H1 (cell line): ENCODE measurements at regions not wholly inside any gene's neighbourhood (a gene's known extent, or its start where the extent isn't known, plus 50 kb on each side); places are given as distances from the start of the nearest gene placed in this dataset.

Experiments used
- BRCA1 ChIP-seq: IDR thresholded peaks from 2 replicates; pipeline ENCODE4 v1.6.1; 2012; ENCODE audit warnings: low read depth, low read length, improper control_type of control experiment
- CTBP2 ChIP-seq: IDR thresholded peaks from 2 replicates; pipeline ENCODE4 v1.7.0; 2011; ENCODE audit warnings: borderline replicate concordance, mild to moderate bottlenecking, moderate library complexity, mixed read lengths, low read length; ENCODE audit not compliant: insufficient read depth, insufficient read length
- FOSL1 ChIP-seq: IDR thresholded peaks from 2 replicates; pipeline ENCODE4 v1.6.1; 2011; ENCODE audit warnings: mild to moderate bottlenecking, low read depth, low read length, moderate library complexity; ENCODE audit not compliant: insufficient read depth
- JUN ChIP-seq: IDR thresholded peaks from 2 replicates; pipeline ENCODE4 v1.6.1; 2011; ENCODE audit warnings: low read depth, mild to moderate bottlenecking, improper control_type of control experiment, low read length
- POLR2A ChIP-seq, 2 experiments: IDR thresholded peaks; 1 replicate in 1 of 2; 2 replicates in 1 of 2; pipeline ENCODE4 v1.6.1; 2011; ENCODE audit warnings: low read depth in 2 of 2, low read length in 2 of 2, mild to moderate bottlenecking in 2 of 2; ENCODE audit errors: control extremely low read depth in 1 of 2
- POLR2AphosphoS5 ChIP-seq: IDR thresholded peaks from 2 replicates; pipeline ENCODE4 v1.6.1; 2011; ENCODE audit warnings: low read depth, low read length
- RNF2 ChIP-seq: fragments of 200-900, 300-1000 bp; sonication (generic); IDR thresholded peaks from 2 replicates; pipeline ENCODE4 v1.7.1; 2016; ENCODE audit warnings: borderline replicate concordance, low read depth, mild to moderate bottlenecking, antibody characterized with exemption, low read length; ENCODE audit not compliant: poor library complexity, severe bottlenecking; ENCODE audit errors: missing control alignments
- TAF1 ChIP-seq: IDR thresholded peaks from 2 replicates; pipeline ENCODE4 v1.6.1; 2011; ENCODE audit warnings: mild to moderate bottlenecking, low read depth, low read length
- YY1 ChIP-seq: IDR thresholded peaks from 2 replicates; pipeline ENCODE4 v1.6.1; 2011; ENCODE audit warnings: low read depth, mild to moderate bottlenecking, low read length
- TF ChIP-seq, protein P1 (sequence below), 3 experiments: IDR thresholded peaks; 1 replicate in 2 of 3; 2 replicates in 1 of 3; pipeline versions ENCODE4 v1.5.1 to v1.6.1; 2011; ENCODE audit warnings: low read length in 3 of 3, mild to moderate bottlenecking in 3 of 3, inconsistent platforms in 2 of 3, low read depth in 1 of 3, moderate library complexity in 1 of 3; ENCODE audit not compliant: insufficient read depth in 1 of 3; ENCODE audit errors: control extremely low read depth in 1 of 3
- TF ChIP-seq, protein P2 (sequence below): IDR thresholded peaks from 2 replicates; pipeline ENCODE4 v1.6.1; 2011; ENCODE audit warnings: low read depth, mild to moderate bottlenecking, low read length; ENCODE audit not compliant: insufficient read depth
- TF ChIP-seq, protein P3 (sequence below): fragments of 300-600 bp; sonication (generic); IDR thresholded peaks from 2 replicates; pipeline ENCODE4 v1.7.1; 2012; ENCODE audit warnings: low read length, moderate library complexity, mild to moderate bottlenecking, inconsistent platforms; ENCODE audit not compliant: insufficient replicate concordance

DNA sequence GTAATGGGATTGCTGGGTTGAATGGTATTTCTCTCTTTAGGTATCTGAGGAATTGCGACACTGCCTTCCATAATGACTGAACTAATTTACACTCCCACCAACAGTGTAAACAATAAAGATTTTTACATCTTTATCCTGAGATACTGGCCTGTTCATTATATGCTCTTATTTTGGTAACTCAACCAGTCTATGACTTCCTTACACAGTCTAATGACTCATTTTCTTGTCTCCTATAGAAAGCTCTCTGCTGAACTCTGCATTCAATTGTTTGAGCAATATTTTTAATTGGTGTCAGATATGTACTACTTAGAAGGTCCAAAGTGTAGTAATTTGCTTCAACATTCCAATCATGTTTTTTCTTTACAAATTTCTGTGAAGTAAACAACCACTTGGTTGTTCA, 1351.8 kb downstream of the FSCB start:
- TF ChIP-seq POLR2A (IDR thresholded peaks at IDR 0.05; ENCODE audit: control extremely low read depth in 1 of 2, low read depth in 2 of 2, low read length in 2 of 2) (no peak), TAF1 (no peak), RNF2 (no peak), JUN (no peak), POLR2AphosphoS5 (no peak), CTBP2 (no peak), YY1 (no peak), BRCA1 (no peak), FOSL1 (no peak)
- TF ChIP-seq, protein P1, sequence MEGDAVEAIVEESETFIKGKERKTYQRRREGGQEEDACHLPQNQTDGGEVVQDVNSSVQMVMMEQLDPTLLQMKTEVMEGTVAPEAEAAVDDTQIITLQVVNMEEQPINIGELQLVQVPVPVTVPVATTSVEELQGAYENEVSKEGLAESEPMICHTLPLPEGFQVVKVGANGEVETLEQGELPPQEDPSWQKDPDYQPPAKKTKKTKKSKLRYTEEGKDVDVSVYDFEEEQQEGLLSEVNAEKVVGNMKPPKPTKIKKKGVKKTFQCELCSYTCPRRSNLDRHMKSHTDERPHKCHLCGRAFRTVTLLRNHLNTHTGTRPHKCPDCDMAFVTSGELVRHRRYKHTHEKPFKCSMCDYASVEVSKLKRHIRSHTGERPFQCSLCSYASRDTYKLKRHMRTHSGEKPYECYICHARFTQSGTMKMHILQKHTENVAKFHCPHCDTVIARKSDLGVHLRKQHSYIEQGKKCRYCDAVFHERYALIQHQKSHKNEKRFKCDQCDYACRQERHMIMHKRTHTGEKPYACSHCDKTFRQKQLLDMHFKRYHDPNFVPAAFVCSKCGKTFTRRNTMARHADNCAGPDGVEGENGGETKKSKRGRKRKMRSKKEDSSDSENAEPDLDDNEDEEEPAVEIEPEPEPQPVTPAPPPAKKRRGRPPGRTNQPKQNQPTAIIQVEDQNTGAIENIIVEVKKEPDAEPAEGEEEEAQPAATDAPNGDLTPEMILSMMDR (IDR thresholded peaks at IDR 0.05; ENCODE audit: control extremely low read depth in 1 of 3, insufficient read depth in 1 of 3, low read depth in 1 of 3, low read length in 3 of 3) = no peak
- TF ChIP-seq, protein P2, sequence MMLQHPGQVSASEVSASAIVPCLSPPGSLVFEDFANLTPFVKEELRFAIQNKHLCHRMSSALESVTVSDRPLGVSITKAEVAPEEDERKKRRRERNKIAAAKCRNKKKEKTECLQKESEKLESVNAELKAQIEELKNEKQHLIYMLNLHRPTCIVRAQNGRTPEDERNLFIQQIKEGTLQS = no peak
- TF ChIP-seq, protein P3, sequence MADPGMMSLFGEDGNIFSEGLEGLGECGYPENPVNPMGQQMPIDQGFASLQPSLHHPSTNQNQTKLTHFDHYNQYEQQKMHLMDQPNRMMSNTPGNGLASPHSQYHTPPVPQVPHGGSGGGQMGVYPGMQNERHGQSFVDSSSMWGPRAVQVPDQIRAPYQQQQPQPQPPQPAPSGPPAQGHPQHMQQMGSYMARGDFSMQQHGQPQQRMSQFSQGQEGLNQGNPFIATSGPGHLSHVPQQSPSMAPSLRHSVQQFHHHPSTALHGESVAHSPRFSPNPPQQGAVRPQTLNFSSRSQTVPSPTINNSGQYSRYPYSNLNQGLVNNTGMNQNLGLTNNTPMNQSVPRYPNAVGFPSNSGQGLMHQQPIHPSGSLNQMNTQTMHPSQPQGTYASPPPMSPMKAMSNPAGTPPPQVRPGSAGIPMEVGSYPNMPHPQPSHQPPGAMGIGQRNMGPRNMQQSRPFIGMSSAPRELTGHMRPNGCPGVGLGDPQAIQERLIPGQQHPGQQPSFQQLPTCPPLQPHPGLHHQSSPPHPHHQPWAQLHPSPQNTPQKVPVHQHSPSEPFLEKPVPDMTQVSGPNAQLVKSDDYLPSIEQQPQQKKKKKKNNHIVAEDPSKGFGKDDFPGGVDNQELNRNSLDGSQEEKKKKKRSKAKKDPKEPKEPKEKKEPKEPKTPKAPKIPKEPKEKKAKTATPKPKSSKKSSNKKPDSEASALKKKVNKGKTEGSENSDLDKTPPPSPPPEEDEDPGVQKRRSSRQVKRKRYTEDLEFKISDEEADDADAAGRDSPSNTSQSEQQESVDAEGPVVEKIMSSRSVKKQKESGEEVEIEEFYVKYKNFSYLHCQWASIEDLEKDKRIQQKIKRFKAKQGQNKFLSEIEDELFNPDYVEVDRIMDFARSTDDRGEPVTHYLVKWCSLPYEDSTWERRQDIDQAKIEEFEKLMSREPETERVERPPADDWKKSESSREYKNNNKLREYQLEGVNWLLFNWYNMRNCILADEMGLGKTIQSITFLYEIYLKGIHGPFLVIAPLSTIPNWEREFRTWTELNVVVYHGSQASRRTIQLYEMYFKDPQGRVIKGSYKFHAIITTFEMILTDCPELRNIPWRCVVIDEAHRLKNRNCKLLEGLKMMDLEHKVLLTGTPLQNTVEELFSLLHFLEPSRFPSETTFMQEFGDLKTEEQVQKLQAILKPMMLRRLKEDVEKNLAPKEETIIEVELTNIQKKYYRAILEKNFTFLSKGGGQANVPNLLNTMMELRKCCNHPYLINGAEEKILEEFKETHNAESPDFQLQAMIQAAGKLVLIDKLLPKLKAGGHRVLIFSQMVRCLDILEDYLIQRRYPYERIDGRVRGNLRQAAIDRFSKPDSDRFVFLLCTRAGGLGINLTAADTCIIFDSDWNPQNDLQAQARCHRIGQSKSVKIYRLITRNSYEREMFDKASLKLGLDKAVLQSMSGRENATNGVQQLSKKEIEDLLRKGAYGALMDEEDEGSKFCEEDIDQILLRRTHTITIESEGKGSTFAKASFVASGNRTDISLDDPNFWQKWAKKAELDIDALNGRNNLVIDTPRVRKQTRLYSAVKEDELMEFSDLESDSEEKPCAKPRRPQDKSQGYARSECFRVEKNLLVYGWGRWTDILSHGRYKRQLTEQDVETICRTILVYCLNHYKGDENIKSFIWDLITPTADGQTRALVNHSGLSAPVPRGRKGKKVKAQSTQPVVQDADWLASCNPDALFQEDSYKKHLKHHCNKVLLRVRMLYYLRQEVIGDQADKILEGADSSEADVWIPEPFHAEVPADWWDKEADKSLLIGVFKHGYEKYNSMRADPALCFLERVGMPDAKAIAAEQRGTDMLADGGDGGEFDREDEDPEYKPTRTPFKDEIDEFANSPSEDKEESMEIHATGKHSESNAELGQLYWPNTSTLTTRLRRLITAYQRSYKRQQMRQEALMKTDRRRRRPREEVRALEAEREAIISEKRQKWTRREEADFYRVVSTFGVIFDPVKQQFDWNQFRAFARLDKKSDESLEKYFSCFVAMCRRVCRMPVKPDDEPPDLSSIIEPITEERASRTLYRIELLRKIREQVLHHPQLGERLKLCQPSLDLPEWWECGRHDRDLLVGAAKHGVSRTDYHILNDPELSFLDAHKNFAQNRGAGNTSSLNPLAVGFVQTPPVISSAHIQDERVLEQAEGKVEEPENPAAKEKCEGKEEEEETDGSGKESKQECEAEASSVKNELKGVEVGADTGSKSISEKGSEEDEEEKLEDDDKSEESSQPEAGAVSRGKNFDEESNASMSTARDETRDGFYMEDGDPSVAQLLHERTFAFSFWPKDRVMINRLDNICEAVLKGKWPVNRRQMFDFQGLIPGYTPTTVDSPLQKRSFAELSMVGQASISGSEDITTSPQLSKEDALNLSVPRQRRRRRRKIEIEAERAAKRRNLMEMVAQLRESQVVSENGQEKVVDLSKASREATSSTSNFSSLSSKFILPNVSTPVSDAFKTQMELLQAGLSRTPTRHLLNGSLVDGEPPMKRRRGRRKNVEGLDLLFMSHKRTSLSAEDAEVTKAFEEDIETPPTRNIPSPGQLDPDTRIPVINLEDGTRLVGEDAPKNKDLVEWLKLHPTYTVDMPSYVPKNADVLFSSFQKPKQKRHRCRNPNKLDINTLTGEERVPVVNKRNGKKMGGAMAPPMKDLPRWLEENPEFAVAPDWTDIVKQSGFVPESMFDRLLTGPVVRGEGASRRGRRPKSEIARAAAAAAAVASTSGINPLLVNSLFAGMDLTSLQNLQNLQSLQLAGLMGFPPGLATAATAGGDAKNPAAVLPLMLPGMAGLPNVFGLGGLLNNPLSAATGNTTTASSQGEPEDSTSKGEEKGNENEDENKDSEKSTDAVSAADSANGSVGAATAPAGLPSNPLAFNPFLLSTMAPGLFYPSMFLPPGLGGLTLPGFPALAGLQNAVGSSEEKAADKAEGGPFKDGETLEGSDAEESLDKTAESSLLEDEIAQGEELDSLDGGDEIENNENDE = no peak
